ENCODE measurements at regions not wholly inside any gene's neighbourhood (a gene's known extent, or its start where the extent isn't known, plus 50 kb on each side); places are given as distances from the start of the nearest gene placed in this dataset.

DNA sequence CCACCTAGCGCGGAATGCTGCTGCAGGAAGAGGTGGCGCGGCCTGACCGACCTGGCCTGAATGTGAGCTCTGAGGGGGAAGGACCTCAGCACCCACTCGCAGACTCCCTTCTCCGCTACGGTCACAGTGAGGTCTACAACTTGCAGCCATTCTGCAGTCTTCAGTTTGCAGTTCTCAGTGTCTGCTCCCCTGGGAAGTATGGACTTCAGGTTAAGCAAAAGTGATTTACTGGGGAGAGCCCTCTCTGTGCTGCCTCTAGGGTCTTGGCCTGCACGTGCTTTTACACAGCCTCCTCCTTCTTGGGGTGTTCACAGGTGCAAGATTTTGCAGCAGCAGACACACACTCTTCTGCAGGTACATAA is 296.0 kb downstream of the OMA1 start:
- no peak overlapping the region for H3K4me2 ChIP-seq (replicated peaks; ENCODE audit: low read depth, low read length, poor library complexity, severe bottlenecking)
- peaks cover 0 to 4% of the 10 kb centered on the region in 2 donors for H3K4me1 ChIP-seq (ENCODE audit: control insufficient read depth in 2 of 2, insufficient read depth in 2 of 2, low read length in 2 of 2)
- H3K36me3 ChIP-seq (replicated peaks in 1 of 2; ENCODE audit: control extremely low read depth in 1 of 2, control insufficient read depth in 1 of 2, extremely low read depth in 1 of 2, insufficient read depth in 2 of 2, low read length in 1 of 2), result no peaks in the 10 kb centered on the region
- intact Hi-C loops (cut with micrococcal nuclease), result no loop called here
- Mint-ChIP-seq H3K27me3 (peaks cover 43% of the 10 kb centered on the region), H3K9me3 (ENCODE audit: insufficient read depth) (no peaks in the 10 kb centered on the region), H3K4me1 (peaks cover 11% of the 10 kb centered on the region), H3K27ac (no peak overlapping the region), H3K4me3 (peak overlapping the region; percentile 23)
- H3K27ac ChIP-seq (ENCODE audit: low read length in 2 of 2), result no peak overlapping the region
- WGBS (ENCODE audit: insufficient coverage), result 33% methylated on average over 9 of the region's 9 CpGs
- H3K9me3 ChIP-seq (ENCODE audit: control extremely low read depth in 1 of 3, control insufficient read depth in 2 of 3, insufficient read depth in 1 of 3, low read length in 2 of 3), result no peaks in the 10 kb centered on the region
- H3K4me3 ChIP-seq (ENCODE audit: control extremely low read depth in 1 of 5, extremely low read depth in 1 of 5, insufficient read depth in 1 of 5, low read depth in 2 of 5, low read length in 4 of 5), result no peak overlapping the region
- POLR2A ChIA-PET, result no interaction called here
- H3K27me3 ChIP-seq (replicated peaks in 1 of 4; ENCODE audit: control extremely low read depth in 1 of 4, control insufficient read depth in 3 of 4, insufficient read depth in 4 of 4, low read length in 3 of 4), result peaks cover 0 to 37% (median 6%) of the 10 kb centered on the region in 4 experiments
- H2AFZ ChIP-seq (ENCODE audit: insufficient read depth, low read depth, low read length, poor library complexity, severe bottlenecking), result no peak overlapping the region
- ATAC-seq (ENCODE audit: low read depth) (no peak), DNase-seq (no peak)
- H4K20me1 ChIP-seq (ENCODE audit: control insufficient read depth, insufficient read depth, low read length, poor library complexity, severe bottlenecking), result no peaks in the 10 kb centered on the region
- H3K9ac ChIP-seq (ENCODE audit: low read length), result no peak overlapping the region
- CTCF ChIA-PET, result interaction anchor here (0.9 kb wide), 1 partner anchor 172 kb away, joined by 3 read pairs; no protein-coding TSS in a partner anchor
- H3K79me2 ChIP-seq (ENCODE audit: control insufficient read depth, insufficient read depth, low read length), result no peaks in the 10 kb centered on the region
- TF ChIP-seq, protein P1, sequence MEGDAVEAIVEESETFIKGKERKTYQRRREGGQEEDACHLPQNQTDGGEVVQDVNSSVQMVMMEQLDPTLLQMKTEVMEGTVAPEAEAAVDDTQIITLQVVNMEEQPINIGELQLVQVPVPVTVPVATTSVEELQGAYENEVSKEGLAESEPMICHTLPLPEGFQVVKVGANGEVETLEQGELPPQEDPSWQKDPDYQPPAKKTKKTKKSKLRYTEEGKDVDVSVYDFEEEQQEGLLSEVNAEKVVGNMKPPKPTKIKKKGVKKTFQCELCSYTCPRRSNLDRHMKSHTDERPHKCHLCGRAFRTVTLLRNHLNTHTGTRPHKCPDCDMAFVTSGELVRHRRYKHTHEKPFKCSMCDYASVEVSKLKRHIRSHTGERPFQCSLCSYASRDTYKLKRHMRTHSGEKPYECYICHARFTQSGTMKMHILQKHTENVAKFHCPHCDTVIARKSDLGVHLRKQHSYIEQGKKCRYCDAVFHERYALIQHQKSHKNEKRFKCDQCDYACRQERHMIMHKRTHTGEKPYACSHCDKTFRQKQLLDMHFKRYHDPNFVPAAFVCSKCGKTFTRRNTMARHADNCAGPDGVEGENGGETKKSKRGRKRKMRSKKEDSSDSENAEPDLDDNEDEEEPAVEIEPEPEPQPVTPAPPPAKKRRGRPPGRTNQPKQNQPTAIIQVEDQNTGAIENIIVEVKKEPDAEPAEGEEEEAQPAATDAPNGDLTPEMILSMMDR (IDR thresholded peaks at IDR 0.05), result no peak
- TF ChIP-seq EZH2 (IDR thresholded peaks at IDR 0.05; ENCODE audit: borderline replicate concordance, insufficient read depth, low read depth, low read length, poor library complexity, severe bottlenecking), result no peak

DNA sequence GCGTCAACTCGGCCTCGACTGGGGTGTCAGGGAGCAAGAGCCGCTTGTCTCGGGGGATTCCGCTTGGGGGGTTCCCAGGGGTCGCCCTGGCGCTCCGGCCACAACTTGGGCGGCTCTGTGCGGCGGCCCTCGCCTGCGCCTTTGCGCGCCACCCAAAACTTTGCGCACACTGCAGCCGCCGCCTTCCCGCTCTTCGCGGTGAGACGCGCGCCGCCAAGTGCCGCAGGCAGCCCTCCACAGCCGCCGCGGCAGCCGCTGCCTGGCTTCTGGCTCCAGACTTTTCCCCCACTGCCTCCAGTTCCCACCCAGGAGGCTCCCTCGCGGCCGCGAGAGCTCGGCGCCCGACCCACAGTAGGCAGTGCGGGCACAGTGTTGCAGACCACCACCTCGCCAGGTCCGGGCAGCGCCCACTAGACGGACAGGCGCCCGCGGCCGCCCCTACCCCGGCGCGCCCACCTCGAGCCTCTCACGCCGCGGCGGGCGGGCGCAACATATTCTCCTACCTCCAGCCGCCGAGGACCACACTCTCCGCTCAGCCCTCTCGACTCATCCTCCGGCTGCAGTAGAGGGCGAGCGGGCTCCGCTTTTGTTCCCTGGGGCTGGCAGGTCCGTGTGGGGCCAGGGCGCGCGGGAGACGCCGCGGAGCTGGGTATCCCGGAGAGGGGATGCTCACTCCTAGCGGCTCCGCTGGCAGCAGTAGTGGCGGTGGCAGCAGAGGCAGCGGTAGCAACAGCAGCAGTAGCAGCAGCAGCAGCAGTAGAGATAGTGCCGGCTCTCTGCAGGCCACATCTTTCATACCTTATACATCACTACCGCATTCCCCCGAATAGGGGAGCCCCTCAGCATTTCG is 296.6 kb downstream of the OMA1 start:
- ChIA-PET POLR2A (no interaction called here), CTCF (interaction anchor here (0.9 kb wide), 1 partner anchor 172 kb away, joined by 3 read pairs; no protein-coding TSS in a partner anchor)
- H3K27ac Mint-ChIP-seq, result no peak overlapping the region
- H3K9me3 Mint-ChIP-seq (ENCODE audit: insufficient read depth), result no peaks in the 10 kb centered on the region
- Histone ChIP-seq H3K9ac (ENCODE audit: low read length) (no peak overlapping the region), H2AFZ (ENCODE audit: insufficient read depth, low read depth, low read length, poor library complexity, severe bottlenecking) (no peak overlapping the region), H3K27ac (ENCODE audit: low read length in 2 of 2) (no peak overlapping the region), H3K79me2 (ENCODE audit: control insufficient read depth, insufficient read depth, low read length) (no peaks in the 10 kb centered on the region), H3K36me3 (replicated peaks in 1 of 2; ENCODE audit: control extremely low read depth in 1 of 2, control insufficient read depth in 1 of 2, extremely low read depth in 1 of 2, insufficient read depth in 2 of 2, low read length in 1 of 2) (no peaks in the 10 kb centered on the region), H4K20me1 (ENCODE audit: control insufficient read depth, insufficient read depth, low read length, poor library complexity, severe bottlenecking) (no peaks in the 10 kb centered on the region), H3K4me2 (replicated peaks; ENCODE audit: low read depth, low read length, poor library complexity, severe bottlenecking) (no peak overlapping the region), H3K9me3 (ENCODE audit: control extremely low read depth in 1 of 3, control insufficient read depth in 2 of 3, insufficient read depth in 1 of 3, low read length in 2 of 3) (no peaks in the 10 kb centered on the region), H3K4me3 (ENCODE audit: control extremely low read depth in 1 of 5, extremely low read depth in 1 of 5, insufficient read depth in 1 of 5, low read depth in 2 of 5, low read length in 4 of 5) (no peak overlapping the region), H3K27me3 (replicated peaks in 1 of 4; ENCODE audit: control extremely low read depth in 1 of 4, control insufficient read depth in 3 of 4, insufficient read depth in 4 of 4, low read length in 3 of 4) (peaks cover 0 to 37% (median 6%) of the 10 kb centered on the region in 4 experiments), H3K4me1 (ENCODE audit: control insufficient read depth in 2 of 2, insufficient read depth in 2 of 2, low read length in 2 of 2) (peaks cover 0 to 4% of the 10 kb centered on the region in 2 donors)
- TF ChIP-seq, protein P1 (IDR thresholded peaks at IDR 0.05), result no peak
- TF ChIP-seq EZH2 (IDR thresholded peaks at IDR 0.05; ENCODE audit: borderline replicate concordance, insufficient read depth, low read depth, low read length, poor library complexity, severe bottlenecking), result no peak
- peaks cover 11% of the 10 kb centered on the region for H3K4me1 Mint-ChIP-seq
- 2% methylated on average over 81 of the region's 81 CpGs for WGBS (ENCODE audit: insufficient coverage)
- DNase-seq (peak; percentile 10), ATAC-seq (ENCODE audit: low read depth) (no peak)
- intact Hi-C loops (cut with micrococcal nuclease), result no loop called here
- H3K4me3 Mint-ChIP-seq, result peak overlapping the region; percentile 36
- peaks cover 47% of the 10 kb centered on the region for H3K27me3 Mint-ChIP-seq
